ENCODE measurements at regions not wholly inside any gene's neighbourhood (a gene's known extent, or its start where the extent isn't known, plus 50 kb on each side); places are given as distances from the start of the nearest gene placed in this dataset.
"Not testable (repeated sequence)": the region's sequence is repeated elsewhere in the genome, so short reads cannot be mapped to it uniquely, and the experiment has no call there.

DNA sequence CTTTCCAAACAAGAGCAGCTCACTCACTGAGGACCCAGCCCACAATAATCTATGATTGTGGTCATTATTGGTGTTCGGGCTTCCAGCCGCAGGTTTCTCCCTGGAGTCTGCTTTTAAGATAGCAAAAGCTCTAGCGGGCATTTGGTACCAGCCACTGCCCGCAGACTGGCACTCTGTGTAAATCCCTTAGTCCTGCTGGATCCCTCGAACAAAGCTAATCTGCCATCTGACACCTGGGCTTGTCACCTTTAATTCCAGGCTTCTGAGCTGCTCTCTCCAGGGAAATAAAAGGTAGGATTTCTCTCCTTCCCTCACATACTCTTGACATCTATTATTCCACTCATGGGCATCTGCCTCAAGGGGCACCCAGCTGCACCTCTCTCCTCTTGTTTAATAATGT is 158.7 kb downstream of the PDCD6IP start:
- DNase-seq: no peak

DNA sequence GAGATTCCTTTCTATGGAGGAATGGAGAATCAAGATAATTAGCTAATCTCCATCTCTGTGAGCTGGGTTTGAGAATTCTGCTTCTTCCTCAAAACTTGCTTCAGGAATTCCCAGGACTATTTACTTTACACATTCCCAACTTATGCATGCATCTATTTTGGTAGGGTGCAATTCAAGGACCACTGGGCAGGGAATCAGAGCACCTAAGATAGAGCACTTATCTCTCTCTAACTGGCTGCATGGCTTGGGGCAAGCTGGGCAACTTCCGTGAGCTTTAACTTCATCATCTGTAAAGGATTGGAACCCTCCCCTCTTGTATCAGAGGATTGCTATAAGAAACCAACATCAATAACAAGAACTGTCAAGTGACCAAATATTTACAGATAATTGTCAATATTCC is 160.2 kb downstream of the PDCD6IP start:
- DNase-seq: no peak

DNA sequence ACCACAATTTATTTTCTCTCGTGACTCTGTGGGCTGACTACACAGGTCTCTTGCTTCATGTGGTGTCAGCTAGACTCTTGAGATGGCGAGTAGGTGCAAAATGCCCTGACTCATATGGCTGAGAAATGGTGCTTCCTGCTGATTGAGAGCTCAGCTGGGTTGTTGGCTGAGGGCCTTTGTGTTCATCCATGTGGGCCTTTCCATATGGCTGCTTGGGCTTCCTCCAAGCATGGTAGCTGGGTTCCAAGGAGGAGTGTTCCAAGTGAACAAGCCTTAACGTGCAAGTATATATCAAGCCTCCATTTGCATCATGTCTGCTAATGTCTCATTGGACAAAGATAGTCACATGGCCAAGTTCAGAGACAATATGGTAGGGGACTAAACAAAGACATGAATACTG is 164.0 kb downstream of the PDCD6IP start:
- no peak for DNase-seq

DNA sequence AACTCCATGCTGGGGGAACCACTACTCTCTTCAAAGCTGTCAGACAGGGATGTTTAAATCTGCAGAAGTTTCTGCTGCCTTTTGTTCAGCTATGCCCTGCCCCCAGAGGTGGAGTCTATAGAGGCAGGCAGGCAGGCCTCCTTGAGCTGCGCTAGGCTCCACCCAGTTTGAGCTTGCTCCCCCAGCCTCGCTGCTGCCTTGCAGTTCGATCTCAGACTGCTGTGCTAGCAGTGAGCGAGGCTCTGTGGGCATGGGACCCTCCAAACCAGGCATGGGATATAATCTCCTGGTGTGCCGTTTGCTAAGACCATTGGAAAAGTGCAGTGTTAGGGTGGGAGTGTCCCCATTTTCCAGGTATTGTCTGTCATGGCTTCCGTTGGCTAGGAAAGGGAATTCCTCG is 171.8 kb downstream of the PDCD6IP start:
- not testable (repeated sequence) for DNase-seq

DNA sequence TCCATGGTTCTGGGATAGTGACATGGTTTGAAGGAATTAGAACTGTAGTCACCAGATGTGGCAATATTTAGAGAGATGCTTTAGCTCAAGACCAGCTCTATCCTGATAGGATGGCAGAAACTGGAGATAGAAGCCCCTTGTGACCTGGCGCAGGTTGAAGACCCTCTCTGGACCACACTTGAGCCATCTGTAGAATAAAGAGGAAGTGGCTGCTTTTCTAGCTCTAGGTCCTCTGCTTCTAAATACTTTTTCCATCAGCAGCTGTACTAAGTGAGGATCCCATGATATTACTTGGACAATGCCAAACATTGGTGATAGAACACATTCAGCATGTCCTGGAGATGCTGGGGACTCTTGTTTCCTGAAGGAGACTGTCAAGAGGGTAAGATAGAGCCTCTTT is 172.6 kb downstream of the PDCD6IP start:
- no peak for DNase-seq

DNA sequence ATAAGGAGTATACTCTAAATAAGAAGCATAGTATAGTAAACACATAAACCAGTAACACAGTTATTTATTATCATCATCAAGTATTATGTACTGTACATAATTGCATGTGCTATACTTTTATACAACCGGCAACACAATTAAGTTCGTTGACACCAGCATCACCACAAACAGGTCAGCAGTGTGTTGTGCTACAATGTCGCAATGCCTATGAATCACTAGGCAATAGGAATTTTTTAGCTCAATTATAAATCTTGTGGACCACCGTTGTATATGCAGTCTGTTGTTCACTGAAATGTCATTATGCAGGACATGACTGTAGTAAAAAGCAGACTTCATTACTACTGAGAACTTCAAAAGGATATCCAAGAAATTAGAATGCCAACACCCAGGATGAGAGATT is 177.0 kb downstream of the PDCD6IP start:
- DNase-seq: no peak

DNA sequence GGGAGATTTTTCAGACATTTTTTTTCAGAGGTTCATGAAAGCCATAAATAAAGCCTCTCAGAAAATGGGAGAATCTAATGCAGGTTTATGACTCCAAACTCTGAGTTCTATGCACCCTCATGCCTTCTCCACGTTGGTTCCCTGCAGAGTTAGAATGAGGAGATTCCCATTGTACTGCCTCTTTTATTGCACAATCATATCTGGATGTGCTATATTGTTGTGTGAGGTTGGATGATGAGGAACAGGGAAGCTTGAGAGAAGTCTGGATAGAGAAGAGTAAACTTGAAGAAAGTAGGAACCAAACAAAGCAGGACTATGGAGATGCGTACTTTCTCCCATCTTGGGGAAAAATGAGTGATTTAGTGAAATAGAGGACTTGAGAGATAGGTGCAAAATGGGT is 178.8 kb downstream of the PDCD6IP start:
- no peak for DNase-seq

DNA sequence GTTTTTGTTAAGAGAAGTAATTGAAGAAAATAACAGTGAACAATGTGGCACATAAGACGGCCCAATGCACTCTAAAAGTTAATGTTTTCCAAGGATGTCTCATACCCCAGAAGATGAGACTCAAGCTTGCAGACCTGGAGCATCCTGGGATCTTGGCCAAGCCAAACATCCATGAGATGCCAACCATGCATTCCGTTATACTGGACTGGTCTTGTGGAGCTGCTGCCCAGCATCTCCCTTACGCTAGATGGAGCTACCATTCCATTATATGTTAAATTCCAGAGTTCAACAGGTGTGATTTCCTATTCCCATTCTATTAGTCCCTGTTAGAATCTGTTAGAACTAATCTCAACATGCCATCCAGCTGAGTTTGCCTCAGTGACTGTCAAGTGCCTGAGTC is 181.8 kb downstream of the PDCD6IP start:
- no peak for DNase-seq

DNA sequence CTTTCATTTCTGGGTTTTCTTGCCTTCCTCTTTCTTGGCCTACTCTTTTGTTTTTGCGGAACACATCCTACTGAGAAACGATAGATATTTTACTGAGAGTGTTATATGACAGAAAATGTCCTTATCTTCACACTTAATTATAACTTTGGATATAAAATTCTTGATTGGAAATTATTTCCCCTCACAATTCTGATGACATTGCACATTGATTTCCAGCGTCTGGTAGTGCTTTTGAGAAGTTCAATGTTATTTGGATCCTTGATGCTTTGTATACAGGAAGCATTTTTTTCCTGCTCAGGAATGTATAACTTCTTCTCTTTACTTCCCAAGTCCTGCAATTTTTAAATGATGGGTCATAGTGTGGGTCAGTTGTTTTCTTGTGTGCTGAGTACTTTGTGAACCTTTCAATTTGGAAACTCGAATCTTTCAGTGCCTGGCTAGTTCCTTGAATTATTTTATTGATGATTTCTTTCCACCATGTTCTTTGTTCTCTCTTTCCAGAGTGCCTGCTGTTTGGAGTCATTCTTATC is 183.9 kb downstream of the PDCD6IP start:
- no peak for DNase-seq

DNA sequence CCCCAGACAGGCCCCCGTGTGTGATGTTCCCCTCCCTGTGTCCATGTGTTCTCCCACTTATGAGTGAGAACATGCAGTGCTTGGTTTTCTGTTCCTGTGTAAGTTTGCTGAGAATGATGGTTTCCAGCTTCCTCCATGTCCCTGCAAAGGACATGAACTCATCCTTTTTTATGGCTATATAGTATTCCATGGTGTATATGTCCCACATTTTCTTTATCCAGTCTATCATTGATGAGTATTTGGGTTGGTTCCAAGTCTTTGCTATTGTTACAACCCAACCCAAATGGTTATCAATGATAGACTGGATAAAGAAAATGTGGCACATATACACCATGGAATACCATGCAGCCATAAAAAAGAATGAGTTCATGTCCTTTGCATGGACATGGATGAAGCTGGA is 184.5 kb downstream of the PDCD6IP start:
- not testable (repeated sequence) for DNase-seq

DNA sequence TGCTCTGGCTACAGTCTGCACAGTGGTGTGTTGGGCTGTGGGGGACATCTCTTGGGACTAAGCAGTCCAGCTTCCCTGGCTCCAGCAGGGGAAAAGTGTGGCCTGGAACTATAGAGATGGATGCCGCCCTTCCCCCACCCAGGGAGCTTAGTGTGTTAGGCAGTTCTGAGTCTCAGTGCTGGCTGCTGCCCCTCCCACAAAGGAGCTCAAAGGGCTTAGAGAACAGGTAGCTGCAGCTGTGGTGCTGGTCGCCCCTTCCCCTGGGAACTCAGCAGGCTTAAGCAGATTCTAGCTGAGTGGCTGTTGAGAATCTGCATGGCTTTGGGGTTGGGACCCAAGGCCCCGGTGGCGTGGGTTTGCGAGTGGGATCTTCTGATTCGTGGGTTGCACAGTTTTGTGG is 190.8 kb downstream of the PDCD6IP start:
- no peak for DNase-seq

DNA sequence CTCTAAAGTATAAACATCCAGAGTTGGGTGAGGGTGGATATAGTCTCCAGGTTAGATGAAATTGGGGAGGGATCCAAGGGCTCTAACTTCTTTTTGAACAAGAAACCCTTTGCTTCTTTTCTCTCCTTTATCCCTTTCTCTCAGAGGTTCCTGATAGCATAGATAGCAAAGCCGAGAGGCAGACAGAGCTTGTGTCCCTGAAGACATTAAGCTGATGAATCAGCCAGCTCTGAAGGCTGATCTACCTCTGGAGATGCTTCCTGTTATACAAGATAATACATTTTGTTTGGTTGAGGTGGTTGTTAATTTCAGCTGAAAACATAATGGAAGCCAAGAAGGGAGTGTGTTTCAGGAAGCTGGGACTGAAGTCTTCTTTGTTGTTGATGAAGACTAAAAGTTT is 193.2 kb downstream of the PDCD6IP start:
- no peak for DNase-seq

DNA sequence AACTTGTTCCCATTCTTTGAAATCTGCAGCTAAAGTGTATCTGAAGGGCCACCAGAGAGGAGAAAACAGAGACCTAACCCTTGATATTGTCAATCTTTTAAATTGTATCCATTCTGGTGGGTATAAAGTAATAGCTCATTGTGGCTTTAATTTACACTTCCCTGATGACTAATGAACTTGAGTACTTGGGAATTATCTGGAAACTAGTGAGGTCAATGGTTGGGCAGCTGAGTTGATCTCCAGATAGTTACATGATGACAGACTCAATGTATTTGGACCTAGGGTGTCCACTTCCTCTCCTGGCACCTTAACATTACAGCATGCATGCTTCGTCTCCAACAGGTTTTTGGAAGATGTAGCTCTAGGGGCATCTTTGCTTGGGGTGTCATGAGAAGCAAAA is 195.2 kb downstream of the PDCD6IP start:
- no peak for DNase-seq

DNA sequence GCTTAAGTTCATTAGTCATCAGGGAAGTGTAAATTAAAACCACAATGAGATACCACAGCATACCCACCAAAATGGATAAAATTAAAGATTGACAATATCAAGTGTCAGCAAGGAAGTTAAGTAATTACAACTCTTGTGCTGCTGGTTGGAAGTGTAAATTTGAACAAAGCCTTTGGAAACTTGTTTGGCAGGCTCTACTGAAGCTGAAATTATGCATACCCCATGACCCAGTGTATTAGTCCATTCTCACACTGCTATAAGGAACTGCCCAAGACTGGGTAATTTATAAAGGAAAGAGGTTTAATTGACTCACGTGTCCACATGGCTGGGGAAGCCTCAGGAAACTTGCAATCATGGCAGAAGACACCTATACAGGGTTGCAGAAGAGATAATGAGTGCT is 196.1 kb downstream of the PDCD6IP start:
- no peak for DNase-seq

DNA sequence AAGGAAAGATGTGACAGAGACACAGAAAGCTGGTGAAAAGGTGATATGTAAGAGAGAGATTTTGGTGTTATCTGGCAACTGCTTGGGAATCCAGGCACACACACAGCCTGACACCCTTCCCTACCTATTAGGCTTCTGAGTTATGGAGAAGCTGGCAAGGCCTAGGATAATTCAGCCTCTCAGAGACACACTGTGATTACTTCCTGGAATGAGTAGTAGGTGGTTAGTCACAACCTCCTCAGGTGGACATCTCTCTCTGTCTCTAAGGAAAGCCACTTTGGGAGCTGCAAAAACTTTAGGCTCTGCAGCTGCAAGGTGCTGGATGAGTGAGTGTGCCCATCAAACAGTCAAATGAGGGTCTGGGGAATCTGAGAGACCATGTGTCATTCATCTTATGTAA is 201.9 kb downstream of the PDCD6IP start:
- no peak for DNase-seq

DNA sequence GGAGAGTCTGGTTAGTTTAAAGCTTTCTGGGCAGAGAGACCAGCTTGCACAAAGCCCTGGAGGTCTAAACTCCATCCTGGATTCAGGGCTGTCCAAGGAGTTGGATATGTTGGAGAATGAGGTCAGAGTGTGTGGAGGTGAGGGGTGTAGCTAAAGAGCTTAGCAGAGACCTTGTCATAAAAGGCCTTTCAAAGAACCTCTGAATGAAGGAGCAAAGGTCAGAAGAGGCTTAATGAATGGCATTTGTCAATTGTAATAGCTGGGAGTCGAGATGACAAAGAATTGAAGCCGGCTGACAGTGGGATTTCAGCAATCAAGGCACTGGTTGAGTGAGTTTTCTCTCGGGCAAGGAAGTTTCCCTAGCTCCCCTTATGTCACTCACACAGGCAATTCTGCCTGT is 202.6 kb downstream of the PDCD6IP start:
- DNase-seq: no peak

DNA sequence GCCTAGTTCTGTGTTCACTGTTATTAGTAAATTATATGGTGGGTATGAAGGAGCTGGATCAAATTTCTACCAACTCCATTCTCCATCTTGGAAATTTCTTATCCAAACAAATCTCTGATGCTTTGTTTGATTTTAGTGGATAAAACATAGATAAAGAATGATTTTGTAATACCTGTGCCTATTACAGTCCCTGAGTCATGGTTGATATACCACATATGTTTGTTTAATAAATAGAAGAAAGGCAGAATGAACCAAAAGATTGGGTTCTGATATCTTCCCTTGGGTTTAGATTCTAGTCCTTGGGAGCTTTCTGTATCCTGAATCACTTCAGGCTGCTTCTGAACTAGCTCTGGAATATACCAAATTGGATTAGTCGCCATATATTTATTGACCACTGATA is 203.6 kb downstream of the PDCD6IP start:
- no peak for DNase-seq

DNA sequence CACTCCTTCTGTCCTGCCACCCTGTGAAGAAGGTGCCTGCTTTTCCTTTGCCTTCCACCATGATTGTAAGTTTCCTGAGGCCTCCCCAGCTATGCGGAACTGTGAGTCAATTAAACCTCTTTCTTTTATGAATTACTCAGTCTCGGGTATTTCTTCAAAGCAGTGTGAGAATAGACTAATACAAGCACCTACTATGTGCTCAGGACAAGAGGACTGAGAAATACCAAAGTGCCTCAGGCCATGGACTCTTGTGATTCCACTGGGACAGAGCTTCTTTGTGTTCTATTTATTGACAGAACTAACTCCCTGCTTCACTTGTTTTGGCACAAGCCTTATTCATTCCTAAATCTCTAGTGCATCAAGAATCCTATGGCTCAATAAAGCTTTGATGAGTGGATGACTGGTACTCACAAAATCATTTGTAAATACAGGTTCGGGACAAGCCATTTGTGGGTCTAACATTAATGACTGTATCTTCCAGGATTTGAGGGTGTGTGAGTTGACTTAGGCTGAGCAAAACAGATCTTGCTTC is 204.2 kb downstream of the PDCD6IP start:
- DNase-seq: no peak

DNA sequence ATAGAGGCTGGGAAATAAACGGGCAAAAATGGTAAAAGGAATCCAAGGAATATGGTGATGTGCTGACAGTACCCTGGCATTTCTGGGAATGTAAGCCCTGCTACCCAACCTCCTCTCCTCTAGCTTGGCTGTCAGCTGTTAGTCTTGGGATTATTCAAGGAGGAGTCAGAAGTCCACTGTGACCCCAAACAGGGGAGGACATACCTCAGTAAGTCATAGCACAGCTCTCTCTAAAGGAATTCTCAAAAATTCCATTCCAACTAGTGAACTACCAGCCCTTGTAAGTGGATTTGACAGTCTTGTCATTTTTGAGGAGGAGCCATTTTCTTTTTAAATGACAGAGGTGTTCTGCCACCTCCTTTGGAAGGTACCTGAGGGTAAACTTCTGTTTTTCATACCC is 207.5 kb downstream of the PDCD6IP start:
- no peak for DNase-seq

DNA sequence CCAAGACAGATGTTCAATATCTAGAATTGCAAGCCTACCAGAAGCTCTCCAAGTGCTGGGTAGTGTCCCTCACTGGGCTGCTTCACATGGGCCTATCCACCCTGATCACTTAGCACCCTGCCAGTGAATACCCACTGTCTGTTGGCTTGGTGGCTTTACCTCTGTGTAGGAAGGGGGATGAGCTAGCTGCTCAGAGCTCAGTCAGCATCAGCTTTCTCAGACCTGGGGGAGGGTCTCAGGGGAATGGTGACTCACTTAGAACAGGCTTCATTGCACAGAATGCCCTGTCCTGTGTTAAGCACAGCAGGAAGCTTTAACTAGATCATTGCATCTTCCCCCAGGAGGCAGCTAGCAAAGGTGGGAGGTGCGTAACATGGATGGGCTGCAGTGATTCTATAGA is 209.8 kb downstream of the PDCD6IP start:
- DNase-seq: no peak

DNA sequence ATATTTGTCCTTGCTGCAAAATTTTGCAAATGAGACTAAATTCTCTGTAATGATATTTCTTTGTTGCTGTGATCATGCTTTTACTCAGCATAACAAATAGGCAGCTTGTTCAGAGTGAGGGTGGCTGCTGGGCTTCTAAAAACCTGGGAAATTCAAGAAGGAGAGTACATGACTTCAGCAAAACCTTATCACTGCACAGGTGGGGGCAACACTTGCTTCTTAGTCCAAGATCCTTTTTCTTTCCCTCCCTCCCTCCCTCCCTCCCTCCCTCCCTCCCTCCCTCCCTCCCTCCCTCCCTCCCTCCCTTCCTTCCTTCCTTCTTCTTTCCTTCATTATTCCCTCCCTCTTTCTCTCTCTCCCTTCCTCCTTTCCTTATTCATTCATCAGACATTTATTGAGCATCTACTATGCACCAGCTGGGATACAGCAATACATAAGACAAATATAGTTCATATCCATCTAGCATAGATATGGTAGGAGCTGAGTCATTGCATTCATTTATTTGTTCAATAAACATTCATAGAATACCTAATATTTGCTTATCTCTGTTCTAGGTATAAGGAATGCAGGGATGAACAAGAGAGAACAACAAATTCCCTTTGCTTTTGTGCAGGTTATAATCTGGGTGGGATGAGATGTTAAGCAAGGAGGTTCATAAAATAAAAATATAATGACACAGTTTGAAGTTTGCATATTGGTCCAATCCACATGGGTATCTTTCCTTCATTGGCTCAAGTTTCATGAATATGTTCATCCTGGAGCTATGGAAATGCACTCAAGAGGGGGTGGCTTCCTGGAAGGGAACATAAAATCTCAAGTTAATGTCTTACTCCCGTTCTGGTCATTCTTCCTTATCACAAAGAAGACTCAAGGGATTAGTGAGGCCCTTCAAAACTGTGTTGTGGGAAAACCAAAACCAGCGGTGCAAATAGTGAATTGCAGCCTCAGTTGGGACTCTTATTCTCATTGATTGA is 210.7 kb downstream of the PDCD6IP start:
- no peak for DNase-seq

DNA sequence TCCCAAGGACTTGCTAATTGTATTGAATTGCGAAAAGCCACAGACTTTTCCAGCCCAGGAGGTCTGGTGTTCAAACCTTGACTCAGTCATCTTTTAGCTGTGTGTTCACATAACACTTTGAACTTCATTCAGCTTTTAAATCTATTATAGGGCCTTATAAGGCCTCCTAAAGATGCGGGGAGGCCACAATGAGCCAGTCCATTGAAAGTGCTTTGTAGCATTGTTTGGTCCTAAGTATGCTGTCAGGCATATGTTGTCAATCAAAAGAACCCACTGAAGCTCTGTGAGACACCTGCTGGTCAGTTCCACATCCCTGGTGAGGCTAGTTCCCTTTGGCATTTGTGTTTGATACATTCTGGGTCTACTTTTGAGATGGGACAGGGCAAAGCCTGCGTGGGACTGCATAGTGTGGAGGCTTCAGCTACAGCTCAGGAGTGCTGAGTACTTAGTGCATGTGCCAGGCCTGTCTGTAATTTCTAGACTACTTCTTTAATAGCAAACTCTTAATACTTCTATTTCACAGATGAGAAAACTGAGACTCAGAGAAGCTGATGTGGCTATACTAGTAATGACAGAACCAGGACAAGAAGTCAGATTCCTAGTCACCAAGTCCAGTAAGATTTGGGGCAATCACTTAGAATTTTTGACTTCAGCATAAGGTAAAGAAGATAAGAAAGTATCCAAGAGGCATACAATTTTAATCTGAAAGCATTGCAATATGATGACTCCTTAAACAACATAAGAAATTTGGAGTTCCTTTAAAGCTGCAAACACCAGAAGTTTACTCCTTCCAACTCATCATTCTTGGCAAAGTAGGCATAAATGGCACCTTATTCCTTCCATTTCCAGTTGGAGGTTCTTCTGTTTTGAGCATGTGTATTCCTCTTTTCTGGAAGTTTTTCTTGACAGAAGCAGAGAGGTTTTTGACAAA is 213.0 kb downstream of the PDCD6IP start:
- no peak for DNase-seq

DNA sequence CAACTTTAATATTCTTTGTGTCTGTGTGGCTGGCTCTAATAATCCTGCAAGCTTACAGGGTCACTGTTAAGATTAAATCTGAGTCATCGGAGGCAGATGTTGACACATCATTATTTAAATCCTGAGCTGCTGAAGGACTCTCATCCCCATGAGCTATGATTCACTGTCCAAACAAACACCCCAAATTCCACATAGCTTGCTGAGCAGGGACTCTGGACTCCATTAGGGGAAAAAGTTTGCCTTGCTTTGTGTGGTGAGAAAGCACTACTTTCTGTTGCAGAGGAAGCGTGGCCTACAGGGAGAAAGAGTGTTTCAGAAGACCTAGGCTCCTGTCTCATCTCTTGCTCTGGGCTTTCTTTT is 213.7 kb downstream of the PDCD6IP start:
- DNase-seq: no peak
